OCI-LY3 (cell line): ENCODE measurements at regions not wholly inside any gene's neighbourhood (a gene's known extent, or its start where the extent isn't known, plus 50 kb on each side); places are given as distances from the start of the nearest gene placed in this dataset.

ENCODE experiments used
- CTCF ChIP-seq: fragments of 200-600, 300-600 bp; sonication (generic); IDR thresholded peaks from 2 replicates; pipeline ENCODE4 v1.5.1; 2014; ENCODE audit warnings: antibody characterized with exemption, low read length, low read depth
- EZH2phosphoT487 ChIP-seq: fragments of 200-600 bp; shearing (Covaris generic); IDR thresholded peaks from 2 replicates; pipeline ENCODE4 v1.6.1; 2018; ENCODE audit warnings: antibody characterized with exemption, mixed run types, low read depth

GRCh38 chr4:144209491-144209890 lies 69.0 kb upstream of the GYPA start:
- TF ChIP-seq EZH2phosphoT487 (no peak), CTCF (no peak)
